ENCODE measurements at regions not wholly inside any gene's neighbourhood (a gene's known extent, or its start where the extent isn't known, plus 50 kb on each side); places are given as distances from the start of the nearest gene placed in this dataset.
"Not testable (repeated sequence)": the region's sequence is repeated elsewhere in the genome, so short reads cannot be mapped to it uniquely, and the experiment has no call there.

DNA sequence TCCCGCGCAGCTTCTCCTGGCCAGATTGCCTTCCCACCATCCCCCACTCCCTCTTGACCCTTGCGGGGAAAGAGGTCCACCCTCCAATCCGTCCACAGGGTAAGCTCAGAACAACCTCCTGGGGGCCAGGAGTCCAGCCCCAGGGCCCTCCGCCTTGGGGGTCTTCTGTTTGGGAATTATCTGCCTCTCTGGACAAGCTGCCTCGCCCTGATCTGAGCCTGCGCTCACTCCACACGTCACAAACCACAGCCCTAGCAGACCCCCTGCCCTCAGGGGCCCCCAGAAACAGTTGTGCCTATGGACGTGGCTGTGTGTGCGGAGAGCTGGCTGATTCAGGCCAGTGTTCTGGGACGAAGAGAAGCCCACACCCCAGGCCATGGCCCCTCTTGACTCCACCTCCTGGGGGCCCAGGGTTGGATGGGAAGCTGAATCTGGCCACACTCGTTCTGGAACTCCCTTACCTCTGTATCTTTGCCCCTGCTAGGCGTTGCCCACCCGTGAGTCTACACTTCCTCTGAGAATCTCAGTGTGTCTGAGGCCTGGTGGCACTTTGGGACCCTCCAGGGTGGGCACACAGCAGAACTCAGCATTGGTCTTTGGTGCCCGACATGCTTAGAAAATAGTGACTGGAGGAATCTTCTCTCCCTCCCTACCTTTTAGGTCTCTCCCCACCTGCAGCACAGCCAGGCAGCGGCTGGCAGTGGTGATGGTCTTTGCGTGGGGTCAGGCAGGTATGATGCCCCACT, 119.9 kb upstream of the SMURF2 start:
- intact Hi-C loops (cut with micrococcal nuclease), result loop anchor here (5.0 kb wide), 1 partner anchor 340 kb away; no protein-coding TSS in a partner anchor
- Mint-ChIP-seq H3K27ac (no peak overlapping the region), H3K9me3 (no peaks in the 10 kb centered on the region), H3K4me1 (ENCODE audit: low read depth) (peaks cover 36% of the 10 kb centered on the region), H3K36me3 (ENCODE audit: low read depth) (peaks cover 1% of the 10 kb centered on the region), H3K4me3 (peak overlapping the region; percentile 30), H3K27me3 (ENCODE audit: low read depth) (peaks cover 9% of the 10 kb centered on the region)
- DNase-seq, result no peak
- CTCF ChIA-PET, result interaction anchor here (0.6 kb wide), 1 partner anchor 326 kb away, joined by 3 read pairs; no protein-coding TSS in a partner anchor

- CTCF ChIA-PET, result interaction anchor here (1.2 kb wide), 1 partner anchor 181 kb away, joined by 4 read pairs; no protein-coding TSS in a partner anchor
- intact Hi-C loops (cut with micrococcal nuclease), result loop anchor here (5.0 kb wide), 1 partner anchor 341 kb away; no protein-coding TSS in a partner anchor
- peaks cover 41% of the 10 kb centered on the region for H3K4me1 Mint-ChIP-seq (ENCODE audit: low read depth)
- H3K9me3 Mint-ChIP-seq, result no peaks in the 10 kb centered on the region
- H3K4me3 Mint-ChIP-seq, result peak overlapping the region; percentile 70
- DNase-seq, result peak; percentile 78
- no peak overlapping the region for H3K27ac Mint-ChIP-seq
- peaks cover 9% of the 10 kb centered on the region for H3K27me3 Mint-ChIP-seq (ENCODE audit: low read depth)
- H3K36me3 Mint-ChIP-seq (ENCODE audit: low read depth), result no peaks in the 10 kb centered on the region
Measured at GRCh38 chr17:64781014-64781756, 119.1 kb upstream of the SMURF2 start.

- H3K27ac Mint-ChIP-seq, result no peak overlapping the region
- no peaks in the 10 kb centered on the region for H3K36me3 Mint-ChIP-seq (ENCODE audit: low read depth)
- intact Hi-C loops (cut with micrococcal nuclease), result loop anchor here (5.0 kb wide), 1 partner anchor 342 kb away; no protein-coding TSS in a partner anchor
- DNase-seq, result peak; percentile 84
- H3K4me1 Mint-ChIP-seq (ENCODE audit: low read depth), result peaks cover 41% of the 10 kb centered on the region
- peak overlapping the region; percentile 70 for H3K4me3 Mint-ChIP-seq
- CTCF ChIA-PET, result interaction anchor here (0.6 to 1.2 kb wide), 2 partner anchors 182 to 260 kb away, joined by 3 to 4 read pairs; no protein-coding TSS in a partner anchor
- no peaks in the 10 kb centered on the region for H3K9me3 Mint-ChIP-seq
- H3K27me3 Mint-ChIP-seq (ENCODE audit: low read depth), result peaks cover 9% of the 10 kb centered on the region
Measured at GRCh38 chr17:64780096-64781013, 118.2 kb upstream of the SMURF2 start.

GRCh38 chr17:64779376-64780095, 117.4 kb upstream of the SMURF2 start:
- Mint-ChIP-seq H3K27me3 (ENCODE audit: low read depth) (peaks cover 9% of the 10 kb centered on the region), H3K4me3 (peak overlapping the region; percentile 42), H3K9me3 (no peaks in the 10 kb centered on the region), H3K36me3 (ENCODE audit: low read depth) (no peaks in the 10 kb centered on the region), H3K27ac (no peak overlapping the region), H3K4me1 (ENCODE audit: low read depth) (peaks cover 41% of the 10 kb centered on the region)
- DNase-seq, result no peak
- CTCF ChIA-PET, result no interaction called here
- intact Hi-C loops (cut with micrococcal nuclease), result loop anchor here (5.0 kb wide), 3 partner anchors 158 to 418 kb away; no protein-coding TSS in a partner anchor

GRCh38 chr17:64779098-64779375, 116.9 kb upstream of the SMURF2 start:
- Mint-ChIP-seq H3K4me3 (peak overlapping the region; percentile 27), H3K4me1 (ENCODE audit: low read depth) (peaks cover 41% of the 10 kb centered on the region)
- H3K27me3 Mint-ChIP-seq (ENCODE audit: low read depth); H3K27ac Mint-ChIP-seq; DNase-seq; H3K36me3 Mint-ChIP-seq (ENCODE audit: low read depth); CTCF ChIA-PET; H3K9me3 Mint-ChIP-seq: not testable (repeated sequence)
- intact Hi-C loops (cut with micrococcal nuclease), result loop anchor here (5.0 kb wide), 2 partner anchors 158 to 418 kb away; no protein-coding TSS in a partner anchor

- Mint-ChIP-seq H3K4me1 (ENCODE audit: low read depth) (peaks cover 41% of the 10 kb centered on the region), H3K36me3 (ENCODE audit: low read depth) (no peaks in the 10 kb centered on the region), H3K9me3 (no peaks in the 10 kb centered on the region), H3K27ac (no peak overlapping the region), H3K4me3 (peak overlapping the region; percentile 27), H3K27me3 (ENCODE audit: low read depth) (peaks cover 9% of the 10 kb centered on the region)
- no peak for DNase-seq
- CTCF ChIA-PET, result interaction anchor here (0.6 to 1.8 kb wide), 6 partner anchors 58 to 358 kb away, joined by 3 to 7 read pairs (median 4); no protein-coding TSS in a partner anchor
- intact Hi-C loops (cut with micrococcal nuclease), result loop anchor here (5.0 kb wide), 2 partner anchors 159 to 419 kb away; no protein-coding TSS in a partner anchor
Measured at GRCh38 chr17:64778240-64779097, 116.4 kb upstream of the SMURF2 start.

GRCh38 chr17:64777415-64778239, 115.5 kb upstream of the SMURF2 start:
- CTCF ChIA-PET, result interaction anchor here (0.6 to 1.8 kb wide), 11 partner anchors 20 to 1386 kb away, joined by 3 to 7 read pairs (median 4); no protein-coding TSS in a partner anchor
- no peak overlapping the region for H3K27ac Mint-ChIP-seq
- intact Hi-C loops (cut with micrococcal nuclease), result loop anchor here (1.0 to 5.0 kb wide), 5 partner anchors 59 to 420 kb away; partner anchors contain the start of gene LRRC37A3
- peak overlapping the region; percentile 27 for H3K4me3 Mint-ChIP-seq
- H3K36me3 Mint-ChIP-seq (ENCODE audit: low read depth), result no peaks in the 10 kb centered on the region
- DNase-seq, result no peak
- H3K27me3 Mint-ChIP-seq (ENCODE audit: low read depth), result peaks cover 9% of the 10 kb centered on the region
- peaks cover 33% of the 10 kb centered on the region for H3K4me1 Mint-ChIP-seq (ENCODE audit: low read depth)
- H3K9me3 Mint-ChIP-seq, result no peaks in the 10 kb centered on the region

DNA sequence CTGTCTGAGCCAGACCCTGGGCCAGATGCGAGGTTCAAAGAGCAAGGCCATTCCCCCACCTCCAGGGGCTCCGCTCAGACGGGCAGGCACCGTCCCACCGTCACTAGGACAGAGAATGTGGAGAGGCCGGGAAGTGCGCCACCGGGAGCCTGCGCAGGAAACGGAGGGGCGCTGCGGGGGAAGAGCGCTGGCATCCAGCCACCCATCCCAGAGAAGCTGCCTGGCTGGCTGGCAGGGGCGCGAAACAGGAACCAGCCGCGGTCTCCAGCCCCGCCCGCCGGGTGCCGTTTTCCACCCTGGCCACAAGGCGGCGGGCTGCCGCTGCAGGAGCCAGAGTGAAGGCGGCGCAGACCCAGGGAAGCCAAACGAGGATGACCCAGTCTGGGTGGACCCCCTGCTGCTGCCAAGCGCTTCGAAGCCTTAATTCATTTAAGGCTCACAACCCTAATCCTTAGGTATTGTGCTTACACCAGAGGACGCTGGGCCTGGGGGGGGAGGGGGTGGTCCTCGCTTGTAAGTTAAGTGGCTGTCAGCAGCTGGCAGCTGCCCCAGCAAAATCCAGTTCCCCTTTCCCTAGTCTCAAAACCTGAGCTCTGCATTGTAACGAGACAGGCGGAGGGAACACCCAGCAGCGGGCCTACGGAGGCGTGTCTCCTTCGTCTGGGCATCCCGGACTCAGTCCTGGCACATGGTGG, 114.8 kb upstream of the SMURF2 start:
- not testable (repeated sequence) for H3K27ac Mint-ChIP-seq; H3K36me3 Mint-ChIP-seq (ENCODE audit: low read depth); H3K27me3 Mint-ChIP-seq (ENCODE audit: low read depth); H3K9me3 Mint-ChIP-seq
- peak; percentile 79 for DNase-seq
- Mint-ChIP-seq H3K4me1 (ENCODE audit: low read depth) (peaks cover 26% of the 10 kb centered on the region), H3K4me3 (peak overlapping the region; percentile 49)
- intact Hi-C loops (cut with micrococcal nuclease), result loop anchor here (1.0 to 5.0 kb wide), 5 partner anchors 60 to 420 kb away; partner anchors contain the start of gene LRRC37A3
- CTCF ChIA-PET, result interaction anchor here (0.6 to 1.8 kb wide), 11 partner anchors 19 to 1387 kb away, joined by 3 to 7 read pairs (median 4); no protein-coding TSS in a partner anchor

DNA sequence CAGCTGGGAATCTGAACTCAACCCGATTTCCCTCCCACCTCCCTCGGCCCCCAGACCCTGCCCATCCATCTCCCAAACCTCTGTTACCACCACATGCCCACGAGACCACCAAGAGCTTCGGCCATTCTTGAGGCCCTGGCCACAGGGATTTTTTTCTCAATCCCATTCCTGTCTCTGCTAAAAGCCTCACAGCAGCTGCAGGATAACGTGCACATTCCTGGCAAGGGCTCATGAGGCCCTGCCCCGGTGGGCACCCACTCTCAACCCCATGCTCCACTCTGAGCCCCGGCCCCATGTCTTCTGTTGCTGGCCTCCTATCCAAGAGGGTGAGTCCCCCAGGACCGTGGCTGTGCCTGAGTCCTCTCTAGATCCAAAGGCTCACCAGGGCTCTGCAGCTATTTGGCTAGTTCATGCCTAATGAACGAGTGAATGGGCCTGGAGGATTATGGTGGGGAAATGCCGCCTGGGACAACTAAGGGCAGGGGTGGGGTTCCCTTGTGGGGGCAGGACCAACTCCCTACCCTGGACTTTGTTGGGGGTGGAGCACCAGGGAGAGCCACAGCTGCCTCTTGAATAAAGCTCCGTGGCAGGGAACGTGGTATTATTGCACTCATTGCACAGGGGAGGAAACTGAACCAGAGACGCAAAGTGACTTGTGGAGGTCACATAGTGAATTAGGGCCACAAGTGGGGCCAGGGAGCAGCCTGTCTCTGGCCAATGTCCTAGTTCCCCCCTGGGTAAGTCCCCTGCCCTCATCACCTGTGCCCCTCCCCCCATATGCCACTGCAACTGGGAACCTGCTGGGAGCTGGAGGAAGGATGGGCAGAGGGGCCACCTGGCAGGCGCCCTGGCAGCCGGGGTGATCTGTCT, 113.8 kb upstream of the SMURF2 start:
- intact Hi-C loops (cut with micrococcal nuclease), result loop anchor here (2.0 to 5.0 kb wide), 4 partner anchors 61 to 421 kb away; partner anchors contain the start of gene LRRC37A3
- CTCF ChIA-PET, result interaction anchor here (0.6 to 1.3 kb wide), 3 partner anchors 18 to 162 kb away, joined by 4 to 6 read pairs (median 5); no protein-coding TSS in a partner anchor

More for the DNA sequence above, 113.8 kb upstream of the SMURF2 start:
- Mint-ChIP-seq H3K9me3 (no peaks in the 10 kb centered on the region), H3K27me3 (ENCODE audit: low read depth) (peaks cover 9% of the 10 kb centered on the region), H3K27ac (no peak overlapping the region), H3K36me3 (ENCODE audit: low read depth) (no peaks in the 10 kb centered on the region), H3K4me1 (ENCODE audit: low read depth) (peaks cover 21% of the 10 kb centered on the region), H3K4me3 (no peak overlapping the region)
- DNase-seq, result no peak
